Cardiac muscle cell (in vitro differentiated cells and primary cell): ENCODE measurements at regions not wholly inside any gene's neighbourhood (a gene's known extent, or its start where the extent isn't known, plus 50 kb on each side); places are given as distances from the start of the nearest gene placed in this dataset.
A peak's percentile ranks its signal among the peaks of the same experiment; 100 is the strongest.

ENCODE experiments used
- DNase-seq, 2 donors: peaks; one replicate each; pipeline versions ENCODE4 v3.0.0 to v3.0.0-alpha.2; 2010 to 2017; ENCODE audit warnings: low read depth in 1 of 2, low spot score in 1 of 2
- H3K27ac ChIP-seq: fragments of 200-600 bp; sonication (generic); 2 replicates; pipeline ENCODE4 v1.5.1; 2016
- H3K27me3 ChIP-seq: fragments of 200-600 bp; sonication (generic); 2 replicates; pipeline ENCODE4 v1.6.0; 2016; ENCODE audit warnings: control low read depth
- H3K36me3 ChIP-seq: fragments of 200-600 bp; sonication (generic); 2 replicates; pipeline ENCODE4 v1.5.1; 2016; ENCODE audit warnings: control low read depth
- H3K4me1 ChIP-seq: fragments of 200-600 bp; sonication (generic); 2 replicates; pipeline ENCODE4 v1.8.1; 2017; ENCODE audit warnings: low read depth, mild to moderate bottlenecking, mixed run types
- H3K4me3 ChIP-seq: fragments of 200-600 bp; sonication (generic); 2 replicates; pipeline ENCODE4 v1.5.1; 2016; ENCODE audit warnings: mild to moderate bottlenecking
- H3K9me3 ChIP-seq: fragments of 200-600 bp; sonication (generic); 2 replicates; pipeline ENCODE4 v1.5.1; 2017; ENCODE audit warnings: low read depth, mild to moderate bottlenecking, control low read depth
- CTCF ChIP-seq: IDR thresholded peaks from 2 replicates; pipeline ENCODE4 v1.5.1; 2012; ENCODE audit warnings: low read depth, mild to moderate bottlenecking, low read length

- Histone ChIP-seq H3K36me3 (no peaks in the 10 kb centered on the region), H3K4me1 (peaks cover 10% of the 10 kb centered on the region)
- no peak for TF ChIP-seq CTCF
Observed at GRCh38 chr21:31403596-31404333, 59.7 kb upstream of the TIAM1 start.

GRCh38 chr21:31399591-31399990, 55.5 kb upstream of the TIAM1 start:
- H3K27ac ChIP-seq, result no peak overlapping the region
- DNase-seq, result no peak
- no peaks in the 10 kb centered on the region for H3K27me3 ChIP-seq
- no peak overlapping the region for H3K4me3 ChIP-seq
- no peaks in the 10 kb centered on the region for H3K36me3 ChIP-seq
- H3K4me1 ChIP-seq, result peaks cover 17% of the 10 kb centered on the region
- H3K9me3 ChIP-seq, result no peaks in the 10 kb centered on the region
- TF ChIP-seq CTCF, result no peak

More at GRCh38 chr21:31403596-31404333, 59.7 kb upstream of the TIAM1 start:
- Histone ChIP-seq H3K27ac (no peak overlapping the region), H3K27me3 (no peaks in the 10 kb centered on the region), H3K9me3 (no peaks in the 10 kb centered on the region), H3K4me3 (no peak overlapping the region)
- no peak for DNase-seq

GRCh38 chr21:31398574-31398973, 54.5 kb upstream of the TIAM1 start:
- no peak for DNase-seq
- H3K36me3 ChIP-seq, result no peaks in the 10 kb centered on the region
- no peak overlapping the region for H3K4me3 ChIP-seq
- H3K4me1 ChIP-seq, result peaks cover 11% of the 10 kb centered on the region
- no peak overlapping the region for H3K27ac ChIP-seq
- no peaks in the 10 kb centered on the region for H3K27me3 ChIP-seq
- TF ChIP-seq CTCF, result no peak
- H3K9me3 ChIP-seq, result no peaks in the 10 kb centered on the region

- no peak for TF ChIP-seq CTCF
- Histone ChIP-seq H3K4me3 (no peak overlapping the region), H3K36me3 (no peaks in the 10 kb centered on the region), H3K27me3 (no peaks in the 10 kb centered on the region), H3K9me3 (no peaks in the 10 kb centered on the region), H3K4me1 (peaks cover 8% of the 10 kb centered on the region), H3K27ac (no peak overlapping the region)
- DNase-seq, result no peak
Observed at GRCh38 chr21:31397939-31398338, 53.9 kb upstream of the TIAM1 start.

- no peak for TF ChIP-seq CTCF
- Histone ChIP-seq H3K27ac (peak overlapping the region; percentile 55), H3K27me3 (no peaks in the 10 kb centered on the region), H3K36me3 (no peaks in the 10 kb centered on the region), H3K4me3 (no peak overlapping the region), H3K4me1 (peaks cover 8% of the 10 kb centered on the region), H3K9me3 (no peaks in the 10 kb centered on the region)
- DNase-seq, result peak in 1 of 2 donors; percentile 58
Observed at GRCh38 chr21:31397515-31397926, 53.5 kb upstream of the TIAM1 start.
